HCT116 (cell line): ENCODE measurements at regions not wholly inside any gene's neighbourhood (a gene's known extent, or its start where the extent isn't known, plus 50 kb on each side); places are given as distances from the start of the nearest gene placed in this dataset.

ENCODE experiments used
- ATAC-seq: fragments of 200-7000 bp; cut with Tn5 transposase; 2 replicates; pipeline ENCODE4 v1.9.1; 2020; ENCODE audit warnings: mild to moderate bottlenecking, moderate library complexity
- BruUV-seq: library from RNA; stranded (reverse); fragments of 400-500 nt; replicated peaks from 2 replicates; lab custom pipeline; 2021; lab: Mats Ljungman, UMichigan
- CTCF ChIA-PET: fragments of 300-600 bp; sonication (Branson Sonifier 250); formaldehyde crosslinking; loops from one replicate; lab custom pipeline; 2021; ENCODE audit warnings: antibody characterized with exemption; lab: Charles Lee
- POLR2A ChIA-PET: fragments of 300-600, 350-600 bp; sonication (Branson Sonifier 250); formaldehyde crosslinking; loops from one replicate; lab custom pipeline; 2021; ENCODE audit warnings: antibody characterized with exemption; lab: Charles Lee
- RAD21 ChIA-PET, 2 experiments: fragments of 300-600 bp; sonication (Branson Sonifier 250); formaldehyde crosslinking; loops; one replicate each; lab custom pipeline; 2023; ENCODE audit warnings: low total read pairs in 2 of 2; ENCODE audit not compliant: uncharacterized antibody in 2 of 2, unreplicated experiment in 2 of 2, low non-redundant PET in 1 of 2; lab: Charles Lee
- DNase-seq: peaks from one replicate; pipeline ENCODE4 v3.0.0-alpha.2; 2010; ENCODE audit warnings: low read depth, low spot score
- H2AFZ ChIP-seq: fragments of 200-600 bp; shearing (Covaris generic), sonication (generic); 2 replicates; pipeline ENCODE4 v1.6.1; 2017; ENCODE audit warnings: low read depth, mixed run types, mixed read lengths, antibody characterized with exemption, low read length; ENCODE audit not compliant: poor library complexity, severe bottlenecking
- H3K27ac ChIP-seq: 2 replicates; pipeline ENCODE4 v1.5.1; 2012; ENCODE audit warnings: low read depth, low read length
- H3K27me3 ChIP-seq: fragments of 200-600 bp; sonication (generic); 2 replicates; pipeline ENCODE4 v1.6.1; 2016; ENCODE audit warnings: mixed run types, low read length, mixed read lengths; ENCODE audit not compliant: insufficient read depth
- H3K36me3 ChIP-seq, 2 experiments: fragments of 200-500 bp in 1 of 2; fragments of 200-600 bp in 1 of 2; sonication (Bioruptor generic) in 1 of 2; sonication (generic) in 1 of 2; 2 replicates each; pipeline versions ENCODE4 v1.5.1 to v1.6.1; 2014 to 2016; ENCODE audit warnings: low read length in 2 of 2, inconsistent platforms in 1 of 2, mixed read lengths in 1 of 2, mixed run types in 1 of 2; ENCODE audit not compliant: insufficient read depth in 2 of 2, control insufficient read depth in 1 of 2
- H3K4me1 ChIP-seq, 2 experiments: fragments of 200-600 bp in 1 of 2; sonication (generic) in 1 of 2; 2 replicates each; pipeline versions ENCODE4 v1.5.1 to v1.6.1; 2012 to 2017; ENCODE audit warnings: low read length in 2 of 2, inconsistent platforms in 1 of 2, mild to moderate bottlenecking in 1 of 2, mixed read lengths in 1 of 2, mixed run types in 1 of 2, moderate library complexity in 1 of 2; ENCODE audit not compliant: insufficient read depth in 2 of 2, control insufficient read depth in 1 of 2
- H3K4me2 ChIP-seq: fragments of 200-600 bp; sonication (generic); 2 replicates; pipeline ENCODE4 v1.6.1; 2017; ENCODE audit warnings: mixed run types, low read length, mixed read lengths
- H3K4me3 ChIP-seq, 2 experiments: fragments of 200-600 bp in 1 of 2; sonication (generic) in 1 of 2; replicated peaks in 1 of 2; 2 replicates each; pipeline ENCODE4 v1.5.1; 2011 to 2016; ENCODE audit warnings: low read length in 2 of 2, control low read depth in 1 of 2, low read depth in 1 of 2, mild to moderate bottlenecking in 1 of 2, mixed read lengths in 1 of 2, mixed run types in 1 of 2
- H3K79me2 ChIP-seq: fragments of 200-600 bp; sonication (generic); 2 replicates; pipeline ENCODE4 v1.6.1; 2017; ENCODE audit warnings: mild to moderate bottlenecking, mixed run types, low read length, moderate library complexity, mixed read lengths; ENCODE audit not compliant: insufficient read depth
- H3K9ac ChIP-seq: fragments of 200-600 bp; sonication (generic); 2 replicates; pipeline ENCODE4 v1.6.1; 2016; ENCODE audit warnings: low read length, mixed read lengths
- H3K9me2 ChIP-seq: fragments of 200-600 bp; sonication (generic), shearing (Covaris generic); 2 replicates; pipeline ENCODE4 v1.6.1; 2017; ENCODE audit warnings: mixed run types, mild to moderate bottlenecking, moderate library complexity; ENCODE audit not compliant: insufficient read depth
- H3K9me3 ChIP-seq, 2 experiments: fragments of 200-500 bp in 1 of 2; fragments of 200-600 bp in 1 of 2; sonication (Bioruptor generic) in 1 of 2; sonication (generic) in 1 of 2; 2 replicates each; pipeline ENCODE4 v1.6.1; 2014 to 2017; ENCODE audit warnings: low read length in 2 of 2, mixed read lengths in 2 of 2, inconsistent platforms in 1 of 2, low read depth in 1 of 2, mild to moderate bottlenecking in 1 of 2, mixed run types in 1 of 2, moderate library complexity in 1 of 2; ENCODE audit not compliant: control insufficient read depth in 1 of 2, insufficient read depth in 1 of 2
- H4K20me1 ChIP-seq: fragments of 200-600 bp; sonication (generic), shearing (Covaris generic); 2 replicates; pipeline ENCODE4 v1.6.1; 2017; ENCODE audit warnings: mixed run types, mild to moderate bottlenecking, moderate library complexity; ENCODE audit not compliant: insufficient read depth
- CBX3 ChIP-seq: IDR thresholded peaks from 2 replicates; pipeline ENCODE4 v1.6.1; 2012; ENCODE audit warnings: low read depth
- CEBPB ChIP-seq: IDR thresholded peaks from 2 replicates; pipeline ENCODE4 v1.6.1; 2012; ENCODE audit warnings: low read depth
- FOSL1 ChIP-seq: IDR thresholded peaks from 2 replicates; pipeline ENCODE4 v1.6.1; 2012; ENCODE audit warnings: low read depth
- JUND ChIP-seq: IDR thresholded peaks from 2 replicates; pipeline ENCODE4 v1.6.1; 2012
- POLR2A ChIP-seq: IDR thresholded peaks from 2 replicates; pipeline ENCODE4 v1.7.0; 2011; ENCODE audit warnings: borderline replicate concordance; ENCODE audit not compliant: insufficient read depth, insufficient read length; ENCODE audit errors: extremely low read depth
- SP1 ChIP-seq: IDR thresholded peaks from 2 replicates; pipeline ENCODE4 v1.6.1; 2012; ENCODE audit warnings: low read depth
- SRF ChIP-seq: IDR thresholded peaks from 2 replicates; pipeline ENCODE4 v1.6.1; 2012; ENCODE audit warnings: low read depth
- intact Hi-C: fragments of 100-400 bp; cut with micrococcal nuclease; formaldehyde crosslinking; loops from 2 replicates; pipeline ENCODE4 v1.10.0; 2022
- TF ChIP-seq, protein P1 (sequence below): IDR thresholded peaks from 2 replicates; pipeline ENCODE4 v1.6.1; 2011; ENCODE audit warnings: mild to moderate bottlenecking, low read length, moderate library complexity; ENCODE audit not compliant: insufficient replicate concordance; ENCODE audit errors: extremely low read depth

GRCh38 chr10:22834471-22834870, 93.4 kb upstream of the ARMC3 start:
- Histone ChIP-seq H2AFZ (peak overlapping the region; percentile 31), H3K9me3 (no peaks in the 10 kb centered on the region), H3K9ac (no peak overlapping the region), H3K36me3 (no peaks in the 10 kb centered on the region), H3K27me3 (no peaks in the 10 kb centered on the region), H3K9me2 (no peaks in the 10 kb centered on the region), H3K4me2 (no peak overlapping the region), H3K4me3 (no peak overlapping the region), H3K27ac (no peak overlapping the region), H4K20me1 (no peaks in the 10 kb centered on the region), H3K4me1 (no peaks in the 10 kb centered on the region), H3K79me2 (no peaks in the 10 kb centered on the region)
- RAD21 ChIA-PET = no interaction called here
- no TSS peak for BruUV-seq
- DNase-seq (no peak), ATAC-seq (no peak)
- intact Hi-C loops = no loop called here
- no peak for TF ChIP-seq CBX3
- TF ChIP-seq JUND = no peak
- TF ChIP-seq SRF = no peak
- TF ChIP-seq, protein P1, sequence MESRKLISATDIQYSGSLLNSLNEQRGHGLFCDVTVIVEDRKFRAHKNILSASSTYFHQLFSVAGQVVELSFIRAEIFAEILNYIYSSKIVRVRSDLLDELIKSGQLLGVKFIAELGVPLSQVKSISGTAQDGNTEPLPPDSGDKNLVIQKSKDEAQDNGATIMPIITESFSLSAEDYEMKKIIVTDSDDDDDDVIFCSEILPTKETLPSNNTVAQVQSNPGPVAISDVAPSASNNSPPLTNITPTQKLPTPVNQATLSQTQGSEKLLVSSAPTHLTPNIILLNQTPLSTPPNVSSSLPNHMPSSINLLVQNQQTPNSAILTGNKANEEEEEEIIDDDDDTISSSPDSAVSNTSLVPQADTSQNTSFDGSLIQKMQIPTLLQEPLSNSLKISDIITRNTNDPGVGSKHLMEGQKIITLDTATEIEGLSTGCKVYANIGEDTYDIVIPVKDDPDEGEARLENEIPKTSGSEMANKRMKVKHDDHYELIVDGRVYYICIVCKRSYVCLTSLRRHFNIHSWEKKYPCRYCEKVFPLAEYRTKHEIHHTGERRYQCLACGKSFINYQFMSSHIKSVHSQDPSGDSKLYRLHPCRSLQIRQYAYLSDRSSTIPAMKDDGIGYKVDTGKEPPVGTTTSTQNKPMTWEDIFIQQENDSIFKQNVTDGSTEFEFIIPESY = no peak
- TF ChIP-seq FOSL1 = no peak
- TF ChIP-seq POLR2A = no peak
- POLR2A ChIA-PET = no interaction called here
- CTCF ChIA-PET = no interaction called here

DNA sequence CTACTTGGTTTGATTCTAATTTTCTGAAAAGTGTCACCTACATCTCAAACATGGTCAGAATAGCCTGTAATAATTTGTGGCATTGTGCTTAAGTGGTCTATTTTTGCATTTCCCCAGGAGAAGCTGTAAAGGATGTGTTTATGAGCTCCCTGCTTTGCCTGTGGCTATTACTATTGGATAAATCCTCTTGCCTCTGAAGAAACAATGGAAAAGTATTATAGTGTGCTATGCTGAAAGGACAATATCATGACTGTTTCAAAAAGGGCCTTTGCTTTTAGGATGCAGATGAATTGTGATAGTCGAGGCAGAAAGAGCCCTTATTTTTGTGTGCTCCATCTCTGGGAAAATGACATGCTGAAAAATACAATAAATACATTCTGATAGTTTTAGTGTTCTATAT, 94.1 kb upstream of the ARMC3 start:
- H3K9ac ChIP-seq = no peak overlapping the region
- ChIA-PET POLR2A (no interaction called here), RAD21 (no interaction called here), CTCF (no interaction called here)
- no TSS peak for BruUV-seq
- DNase-seq = no peak
- no peak for ATAC-seq
- peak overlapping the region; percentile 57 for H2AFZ ChIP-seq
- H3K9me2 ChIP-seq = no peaks in the 10 kb centered on the region
- no peaks in the 10 kb centered on the region for H3K79me2 ChIP-seq
- no peaks in the 10 kb centered on the region for H3K27me3 ChIP-seq
- TF ChIP-seq SP1 (no peak), CEBPB (no peak)
- H3K27ac ChIP-seq = no peak overlapping the region
- H4K20me1 ChIP-seq = no peaks in the 10 kb centered on the region
- H3K4me3 ChIP-seq = no peak overlapping the region
- intact Hi-C loops = no loop called here
- H3K9me3 ChIP-seq = no peaks in the 10 kb centered on the region
- no peaks in the 10 kb centered on the region for H3K4me1 ChIP-seq
- H3K4me2 ChIP-seq = no peak overlapping the region
- H3K36me3 ChIP-seq = no peaks in the 10 kb centered on the region
